ENCODE measurements at regions not wholly inside any gene's neighbourhood (a gene's known extent, or its start where the extent isn't known, plus 50 kb on each side); places are given as distances from the start of the nearest gene placed in this dataset.

DNA sequence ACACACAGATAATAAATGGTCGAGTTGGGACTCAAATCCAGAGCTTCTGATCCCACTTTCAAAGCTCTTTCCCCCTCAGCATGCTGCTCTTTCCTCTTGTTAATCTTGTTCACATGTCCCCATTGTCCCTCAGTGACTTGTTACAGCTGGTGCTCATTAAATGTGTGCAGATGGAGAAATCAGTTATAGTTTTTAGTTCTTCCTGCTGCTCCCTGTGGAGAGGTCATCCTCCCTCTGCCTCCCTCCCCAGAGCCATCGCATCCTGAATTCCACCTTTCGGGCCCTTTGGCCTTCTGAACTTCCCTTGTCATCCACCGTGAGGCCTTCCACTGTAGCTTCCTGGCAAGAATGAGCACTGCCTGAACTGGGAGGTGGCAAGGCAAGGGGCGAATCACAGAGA is 179.6 kb downstream of the WSCD1 start (continued):
- TF ChIP-seq, protein P1, sequence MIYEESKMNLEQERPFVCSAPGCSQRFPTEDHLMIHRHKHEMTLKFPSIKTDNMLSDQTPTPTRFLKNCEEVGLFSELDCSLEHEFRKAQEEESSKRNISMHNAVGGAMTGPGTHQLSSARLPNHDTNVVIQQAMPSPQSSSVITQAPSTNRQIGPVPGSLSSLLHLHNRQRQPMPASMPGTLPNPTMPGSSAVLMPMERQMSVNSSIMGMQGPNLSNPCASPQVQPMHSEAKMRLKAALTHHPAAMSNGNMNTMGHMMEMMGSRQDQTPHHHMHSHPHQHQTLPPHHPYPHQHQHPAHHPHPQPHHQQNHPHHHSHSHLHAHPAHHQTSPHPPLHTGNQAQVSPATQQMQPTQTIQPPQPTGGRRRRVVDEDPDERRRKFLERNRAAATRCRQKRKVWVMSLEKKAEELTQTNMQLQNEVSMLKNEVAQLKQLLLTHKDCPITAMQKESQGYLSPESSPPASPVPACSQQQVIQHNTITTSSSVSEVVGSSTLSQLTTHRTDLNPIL (CRISPR knock-in tag; IDR thresholded peaks at IDR 0.05; ENCODE audit: low read depth), result no peak
- no peak for TF ChIP-seq ZFP3 (CRISPR knock-in tag; IDR thresholded peaks at IDR 0.05)

DNA sequence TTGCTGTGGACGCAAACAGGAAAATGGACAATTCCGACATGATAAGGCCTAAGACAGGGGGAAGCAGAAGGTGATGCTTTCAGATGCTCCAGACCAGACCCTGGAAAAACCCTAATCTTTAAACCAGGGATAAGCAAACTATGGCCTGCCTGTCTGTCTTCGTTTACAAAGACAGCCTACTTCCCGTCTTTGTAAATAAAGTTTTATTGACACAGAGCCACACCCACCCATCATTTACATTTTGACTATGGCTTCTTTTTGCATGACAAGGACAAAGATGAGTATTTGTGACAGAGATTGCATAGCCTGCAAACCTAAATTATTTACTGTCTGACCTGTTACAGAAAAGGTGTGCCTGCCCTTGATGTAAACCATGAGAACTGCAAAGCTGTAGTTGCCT is 177.9 kb downstream of the WSCD1 start:
- TF ChIP-seq, protein P1 (CRISPR knock-in tag; IDR thresholded peaks at IDR 0.05; ENCODE audit: low read depth), result no peak
- TF ChIP-seq ZNF8 (CRISPR knock-in tag; IDR thresholded peaks at IDR 0.05) (no peak), ZC3H10 (CRISPR knock-in tag; IDR thresholded peaks at IDR 0.05) (no peak), TOX (CRISPR knock-in tag; IDR thresholded peaks at IDR 0.05; ENCODE audit: borderline replicate concordance) (no peak), ZNF565 (CRISPR knock-in tag; conservative IDR thresholded peaks at IDR 0.05; ENCODE audit: low read depth) (no peak), GLIS3 (CRISPR knock-in tag; IDR thresholded peaks at IDR 0.05) (no peak), ISL1 (CRISPR knock-in tag; IDR thresholded peaks at IDR 0.05) (no peak), ZFP30 (CRISPR knock-in tag; IDR thresholded peaks at IDR 0.05) (no peak), TCF4 (CRISPR knock-in tag; IDR thresholded peaks at IDR 0.05; ENCODE audit: borderline replicate concordance) (no peak), ZNF70 (CRISPR knock-in tag; IDR thresholded peaks at IDR 0.05) (no peak), ARNTL (CRISPR knock-in tag; IDR thresholded peaks at IDR 0.05; ENCODE audit: borderline replicate concordance, low read depth) (no peak), ESRRG (CRISPR knock-in tag; IDR thresholded peaks at IDR 0.05) (no peak), SNAI2 (CRISPR knock-in tag; IDR thresholded peaks at IDR 0.05) (no peak), ZFP3 (CRISPR knock-in tag; IDR thresholded peaks at IDR 0.05) (no peak), RARB (CRISPR knock-in tag; IDR thresholded peaks at IDR 0.05) (no peak)
- TF ChIP-seq, protein P2, sequence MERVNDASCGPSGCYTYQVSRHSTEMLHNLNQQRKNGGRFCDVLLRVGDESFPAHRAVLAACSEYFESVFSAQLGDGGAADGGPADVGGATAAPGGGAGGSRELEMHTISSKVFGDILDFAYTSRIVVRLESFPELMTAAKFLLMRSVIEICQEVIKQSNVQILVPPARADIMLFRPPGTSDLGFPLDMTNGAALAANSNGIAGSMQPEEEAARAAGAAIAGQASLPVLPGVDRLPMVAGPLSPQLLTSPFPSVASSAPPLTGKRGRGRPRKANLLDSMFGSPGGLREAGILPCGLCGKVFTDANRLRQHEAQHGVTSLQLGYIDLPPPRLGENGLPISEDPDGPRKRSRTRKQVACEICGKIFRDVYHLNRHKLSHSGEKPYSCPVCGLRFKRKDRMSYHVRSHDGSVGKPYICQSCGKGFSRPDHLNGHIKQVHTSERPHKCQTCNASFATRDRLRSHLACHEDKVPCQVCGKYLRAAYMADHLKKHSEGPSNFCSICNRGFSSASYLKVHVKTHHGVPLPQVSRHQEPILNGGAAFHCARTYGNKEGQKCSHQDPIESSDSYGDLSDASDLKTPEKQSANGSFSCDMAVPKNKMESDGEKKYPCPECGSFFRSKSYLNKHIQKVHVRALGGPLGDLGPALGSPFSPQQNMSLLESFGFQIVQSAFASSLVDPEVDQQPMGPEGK (CRISPR knock-in tag; IDR thresholded peaks at IDR 0.05; ENCODE audit: borderline replicate concordance), result no peak
- TF ChIP-seq, protein P3, sequence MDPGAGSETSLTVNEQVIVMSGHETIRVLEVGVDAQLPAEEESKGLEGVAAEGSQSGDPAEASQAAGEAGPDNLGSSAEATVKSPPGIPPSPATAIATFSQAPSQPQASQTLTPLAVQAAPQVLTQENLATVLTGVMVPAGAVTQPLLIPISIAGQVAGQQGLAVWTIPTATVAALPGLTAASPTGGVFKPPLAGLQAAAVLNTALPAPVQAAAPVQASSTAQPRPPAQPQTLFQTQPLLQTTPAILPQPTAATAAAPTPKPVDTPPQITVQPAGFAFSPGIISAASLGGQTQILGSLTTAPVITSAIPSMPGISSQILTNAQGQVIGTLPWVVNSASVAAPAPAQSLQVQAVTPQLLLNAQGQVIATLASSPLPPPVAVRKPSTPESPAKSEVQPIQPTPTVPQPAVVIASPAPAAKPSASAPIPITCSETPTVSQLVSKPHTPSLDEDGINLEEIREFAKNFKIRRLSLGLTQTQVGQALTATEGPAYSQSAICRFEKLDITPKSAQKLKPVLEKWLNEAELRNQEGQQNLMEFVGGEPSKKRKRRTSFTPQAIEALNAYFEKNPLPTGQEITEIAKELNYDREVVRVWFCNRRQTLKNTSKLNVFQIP (CRISPR knock-in tag; IDR thresholded peaks at IDR 0.05; ENCODE audit: borderline replicate concordance, low read depth), result no peak

DNA sequence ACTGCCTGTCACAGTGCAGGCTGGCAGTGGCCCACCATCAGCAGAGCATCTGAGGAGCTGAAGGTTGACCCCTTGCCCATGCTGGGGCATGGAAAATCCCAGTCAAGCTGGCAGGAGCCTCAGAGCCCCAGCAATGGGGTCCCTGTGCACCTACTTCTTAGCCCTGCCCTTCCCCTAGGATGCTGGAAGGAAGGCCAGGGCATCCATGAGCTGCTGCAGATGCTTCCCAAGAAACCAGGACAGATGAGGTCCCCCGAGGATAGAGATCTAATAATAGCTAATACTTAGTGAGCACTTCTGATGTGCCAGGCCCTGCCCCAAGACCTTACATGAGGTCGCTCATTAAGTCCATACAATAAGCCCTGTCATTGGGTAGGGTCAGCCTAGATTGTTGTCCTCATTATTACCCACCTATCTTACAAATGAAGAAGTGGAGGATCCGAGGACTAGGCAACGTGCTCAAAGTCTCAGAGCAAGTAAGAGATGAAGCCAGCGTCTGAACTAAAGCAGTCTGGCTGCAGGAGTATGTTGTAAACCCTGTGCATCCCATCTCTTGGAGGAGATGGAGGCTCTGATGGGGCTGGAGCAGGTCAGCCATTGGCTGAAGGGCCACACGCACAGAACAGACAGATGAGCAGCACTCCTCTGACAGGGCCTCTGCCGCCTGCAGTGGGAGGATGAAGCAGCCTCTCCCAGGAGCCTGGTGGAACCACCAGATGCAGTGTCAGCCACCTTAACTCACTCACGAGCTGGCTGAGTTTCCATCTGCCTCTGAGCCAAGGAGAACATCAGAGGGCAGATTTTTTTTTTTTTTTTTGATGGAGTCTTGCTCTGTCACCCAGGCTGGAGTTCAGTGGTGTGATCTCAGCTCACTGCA is 175.4 kb downstream of the WSCD1 start:
- no peak for ATAC-seq
- TF ChIP-seq ISL1 (CRISPR knock-in tag; IDR thresholded peaks at IDR 0.05), result no peak
- TF ChIP-seq, protein P4, sequence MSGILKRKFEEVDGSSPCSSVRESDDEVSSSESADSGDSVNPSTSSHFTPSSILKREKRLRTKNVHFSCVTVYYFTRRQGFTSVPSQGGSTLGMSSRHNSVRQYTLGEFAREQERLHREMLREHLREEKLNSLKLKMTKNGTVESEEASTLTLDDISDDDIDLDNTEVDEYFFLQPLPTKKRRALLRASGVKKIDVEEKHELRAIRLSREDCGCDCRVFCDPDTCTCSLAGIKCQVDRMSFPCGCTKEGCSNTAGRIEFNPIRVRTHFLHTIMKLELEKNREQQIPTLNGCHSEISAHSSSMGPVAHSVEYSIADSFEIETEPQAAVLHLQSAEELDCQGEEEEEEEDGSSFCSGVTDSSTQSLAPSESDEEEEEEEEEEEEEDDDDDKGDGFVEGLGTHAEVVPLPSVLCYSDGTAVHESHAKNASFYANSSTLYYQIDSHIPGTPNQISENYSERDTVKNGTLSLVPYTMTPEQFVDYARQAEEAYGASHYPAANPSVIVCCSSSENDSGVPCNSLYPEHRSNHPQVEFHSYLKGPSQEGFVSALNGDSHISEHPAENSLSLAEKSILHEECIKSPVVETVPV (CRISPR knock-in tag; IDR thresholded peaks at IDR 0.05), result no peak
- TF ChIP-seq OSR1 (CRISPR knock-in tag; IDR thresholded peaks at IDR 0.05), result no peak
- no peak for TF ChIP-seq ZNF8 (CRISPR knock-in tag; IDR thresholded peaks at IDR 0.05)
- TF ChIP-seq GLIS3 (CRISPR knock-in tag; IDR thresholded peaks at IDR 0.05), result no peak
- TF ChIP-seq, protein P5, sequence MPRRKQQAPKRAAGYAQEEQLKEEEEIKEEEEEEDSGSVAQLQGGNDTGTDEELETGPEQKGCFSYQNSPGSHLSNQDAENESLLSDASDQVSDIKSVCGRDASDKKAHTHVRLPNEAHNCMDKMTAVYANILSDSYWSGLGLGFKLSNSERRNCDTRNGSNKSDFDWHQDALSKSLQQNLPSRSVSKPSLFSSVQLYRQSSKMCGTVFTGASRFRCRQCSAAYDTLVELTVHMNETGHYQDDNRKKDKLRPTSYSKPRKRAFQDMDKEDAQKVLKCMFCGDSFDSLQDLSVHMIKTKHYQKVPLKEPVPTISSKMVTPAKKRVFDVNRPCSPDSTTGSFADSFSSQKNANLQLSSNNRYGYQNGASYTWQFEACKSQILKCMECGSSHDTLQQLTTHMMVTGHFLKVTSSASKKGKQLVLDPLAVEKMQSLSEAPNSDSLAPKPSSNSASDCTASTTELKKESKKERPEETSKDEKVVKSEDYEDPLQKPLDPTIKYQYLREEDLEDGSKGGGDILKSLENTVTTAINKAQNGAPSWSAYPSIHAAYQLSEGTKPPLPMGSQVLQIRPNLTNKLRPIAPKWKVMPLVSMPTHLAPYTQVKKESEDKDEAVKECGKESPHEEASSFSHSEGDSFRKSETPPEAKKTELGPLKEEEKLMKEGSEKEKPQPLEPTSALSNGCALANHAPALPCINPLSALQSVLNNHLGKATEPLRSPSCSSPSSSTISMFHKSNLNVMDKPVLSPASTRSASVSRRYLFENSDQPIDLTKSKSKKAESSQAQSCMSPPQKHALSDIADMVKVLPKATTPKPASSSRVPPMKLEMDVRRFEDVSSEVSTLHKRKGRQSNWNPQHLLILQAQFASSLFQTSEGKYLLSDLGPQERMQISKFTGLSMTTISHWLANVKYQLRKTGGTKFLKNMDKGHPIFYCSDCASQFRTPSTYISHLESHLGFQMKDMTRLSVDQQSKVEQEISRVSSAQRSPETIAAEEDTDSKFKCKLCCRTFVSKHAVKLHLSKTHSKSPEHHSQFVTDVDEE (CRISPR knock-in tag; IDR thresholded peaks at IDR 0.05), result no peak

More for the DNA sequence above, 177.9 kb downstream of the WSCD1 start:
- ATAC-seq, result no peak

All from SK-N-SH treated with all-trans-retinoic acid at 6 μM for 48 hours (cell line).